NCI-H1105 (cell line): ENCODE measurements at regions not wholly inside any gene's neighbourhood (a gene's known extent, or its start where the extent isn't known, plus 50 kb on each side); places are given as distances from the start of the nearest gene placed in this dataset.
"Not testable (repeated sequence)": the region's sequence is repeated elsewhere in the genome, so short reads cannot be mapped to it uniquely, and the experiment has no call there.

ENCODE experiments used
- DNase-seq: peaks from one replicate; lab custom pipeline; 2025; lab: John Stamatoyannopoulos, UW

GRCh38 chr2:61623747-61624146, 85.6 kb upstream of the XPO1 start:
- DNase-seq, result no peak

- no peak for DNase-seq
Observed at GRCh38 chr2:61620244-61621159, 82.3 kb upstream of the XPO1 start.

- no peak for DNase-seq
Observed at GRCh38 chr2:61619561-61619960, 81.4 kb upstream of the XPO1 start.

- DNase-seq, result no peak
Observed at GRCh38 chr2:61617610-61618009, 79.5 kb upstream of the XPO1 start.

GRCh38 chr2:61605245-61605644, 67.1 kb upstream of the XPO1 start:
- DNase-seq, result no peak

GRCh38 chr2:61604433-61604832, 66.3 kb upstream of the XPO1 start:
- no peak for DNase-seq

- DNase-seq, result not testable (repeated sequence)
Observed at GRCh38 chr2:61598515-61599156, 60.5 kb upstream of the XPO1 start.

- no peak for DNase-seq
Observed at GRCh38 chr2:61597300-61598289, 59.4 kb upstream of the XPO1 start.

- DNase-seq, result not testable (repeated sequence)
Observed at GRCh38 chr2:61594201-61594600, 56.0 kb upstream of the XPO1 start.

- DNase-seq, result not testable (repeated sequence)
Observed at GRCh38 chr2:61593648-61594047, 55.5 kb upstream of the XPO1 start.

GRCh38 chr2:61590214-61590613, 52.1 kb upstream of the XPO1 start:
- no peak for DNase-seq

GRCh38 chr2:61588566-61588965, 50.4 kb upstream of the XPO1 start:
- DNase-seq, result no peak
